Subcutaneous abdominal adipose tissue (tissue), 5 donors: ENCODE measurements at regions not wholly inside any gene's neighbourhood (a gene's known extent, or its start where the extent isn't known, plus 50 kb on each side); places are given as distances from the start of the nearest gene placed in this dataset.

Experiments
- H3K27ac ChIP-seq: one replicate; pipeline ENCODE4 v1.7.0; 2013; ENCODE audit warnings: low read depth, mild to moderate bottlenecking, inconsistent platforms, low read length, moderate library complexity
- H3K27me3 ChIP-seq, 5 donors: one replicate each; pipeline ENCODE4 v1.7.0; 2013; ENCODE audit warnings: low read length in 5 of 5, inconsistent platforms in 1 of 5; ENCODE audit not compliant: control insufficient read depth in 5 of 5, insufficient read depth in 4 of 5
- H3K36me3 ChIP-seq, 5 donors: one replicate each; pipeline ENCODE4 v1.7.0; 2013; ENCODE audit warnings: low read length in 5 of 5; ENCODE audit not compliant: control insufficient read depth in 5 of 5, insufficient read depth in 5 of 5
- H3K4me1 ChIP-seq, 5 donors: one replicate each; pipeline ENCODE4 v1.7.0; 2013; ENCODE audit warnings: low read length in 5 of 5, mild to moderate bottlenecking in 3 of 5, moderate library complexity in 1 of 5; ENCODE audit not compliant: control insufficient read depth in 5 of 5, insufficient read depth in 5 of 5
- H3K4me3 ChIP-seq, 5 donors: one replicate each; pipeline ENCODE4 v1.7.0; 2013; ENCODE audit warnings: low read length in 5 of 5, low read depth in 1 of 5
- H3K9ac ChIP-seq, 5 donors: one replicate each; pipeline ENCODE4 v1.7.0; 2013; ENCODE audit warnings: low read length in 5 of 5, mild to moderate bottlenecking in 4 of 5, moderate library complexity in 3 of 5
- H3K9me3 ChIP-seq, 5 donors: one replicate each; pipeline ENCODE4 v1.7.0; 2013; ENCODE audit warnings: low read length in 5 of 5; ENCODE audit not compliant: control insufficient read depth in 5 of 5
- donor health status: healthy.
- donor health status: healthy.
- donor health status: healthy.
- donor health status: healthy.
- donor health status: healthy.

- no peaks in the 10 kb centered on the region for H3K9me3 ChIP-seq
- no peaks in the 10 kb centered on the region for H3K4me1 ChIP-seq
- H3K4me3 ChIP-seq, result no peak overlapping the region
- no peak overlapping the region for H3K9ac ChIP-seq
- no peaks in the 10 kb centered on the region for H3K36me3 ChIP-seq
- no peaks in the 10 kb centered on the region for H3K27me3 ChIP-seq
- no peak overlapping the region for H3K27ac ChIP-seq
These were observed 1030.9 kb downstream of the NAALADL2 start for GRCh38 chr3:175890066-175890465.

DNA sequence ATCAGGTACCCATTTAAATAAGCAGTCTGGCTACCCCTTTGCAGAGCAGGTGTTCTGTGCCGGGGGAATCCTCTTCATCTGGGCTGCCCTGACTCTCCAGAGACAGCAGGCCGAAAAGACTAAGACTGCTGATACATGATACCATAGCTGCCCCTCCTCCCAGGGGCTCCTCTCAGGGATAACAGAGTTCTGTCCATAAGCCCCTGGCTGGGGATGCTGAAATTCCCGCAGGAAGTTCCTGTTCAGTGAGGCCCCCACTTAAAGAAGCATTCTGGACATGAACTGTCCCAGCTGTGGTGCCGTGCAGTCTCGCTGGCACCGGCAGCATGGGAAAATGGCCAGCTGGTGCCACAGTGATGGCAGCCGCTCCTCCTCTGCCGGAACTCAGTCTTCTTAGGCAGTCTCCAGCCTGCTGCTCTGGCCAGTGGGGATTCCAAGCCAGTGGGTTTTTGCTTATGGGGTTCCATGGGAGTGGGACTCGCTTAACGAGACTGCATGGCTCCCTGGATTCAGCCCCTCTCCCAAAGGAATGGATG lies 1026.2 kb downstream of the NAALADL2 start:
- no peaks in the 10 kb centered on the region for H3K36me3 ChIP-seq

DNA sequence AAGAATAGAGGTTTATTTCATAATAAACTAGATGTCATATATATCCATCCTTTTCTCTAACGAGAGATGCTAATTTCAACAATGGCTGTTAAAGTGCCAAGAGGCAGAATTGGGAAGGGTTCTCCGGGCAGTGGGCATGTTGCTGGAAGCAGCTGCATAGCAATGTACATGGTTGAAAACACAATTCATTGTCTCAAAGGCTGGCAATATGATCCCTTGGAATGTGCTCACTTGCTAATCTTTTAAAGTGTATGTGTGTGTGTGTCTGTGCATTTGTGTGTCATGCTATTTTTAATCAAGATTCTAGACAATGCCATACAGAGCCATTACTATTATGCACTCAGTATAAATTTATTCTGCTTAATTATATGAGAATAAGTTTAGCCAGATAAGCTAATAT lies 1020.3 kb downstream of the NAALADL2 start:
- no peaks in the 10 kb centered on the region for H3K36me3 ChIP-seq
- no peak overlapping the region for H3K9ac ChIP-seq
- no peak overlapping the region for H3K27ac ChIP-seq
- H3K4me1 ChIP-seq, result no peaks in the 10 kb centered on the region
- H3K4me3 ChIP-seq, result no peak overlapping the region
- peaks cover 0 to 6% (median 3%) of the 10 kb centered on the region in 5 donors for H3K9me3 ChIP-seq
- H3K27me3 ChIP-seq, result no peaks in the 10 kb centered on the region

More for the DNA sequence above, 1026.2 kb downstream of the NAALADL2 start:
- no peaks in the 10 kb centered on the region for H3K27me3 ChIP-seq
- H3K4me1 ChIP-seq, result no peaks in the 10 kb centered on the region
- peaks cover 0 to 6% (median 5%) of the 10 kb centered on the region in 5 donors for H3K9me3 ChIP-seq
- H3K27ac ChIP-seq, result no peak overlapping the region
- H3K9ac ChIP-seq, result no peak overlapping the region
- H3K4me3 ChIP-seq, result no peak overlapping the region

DNA sequence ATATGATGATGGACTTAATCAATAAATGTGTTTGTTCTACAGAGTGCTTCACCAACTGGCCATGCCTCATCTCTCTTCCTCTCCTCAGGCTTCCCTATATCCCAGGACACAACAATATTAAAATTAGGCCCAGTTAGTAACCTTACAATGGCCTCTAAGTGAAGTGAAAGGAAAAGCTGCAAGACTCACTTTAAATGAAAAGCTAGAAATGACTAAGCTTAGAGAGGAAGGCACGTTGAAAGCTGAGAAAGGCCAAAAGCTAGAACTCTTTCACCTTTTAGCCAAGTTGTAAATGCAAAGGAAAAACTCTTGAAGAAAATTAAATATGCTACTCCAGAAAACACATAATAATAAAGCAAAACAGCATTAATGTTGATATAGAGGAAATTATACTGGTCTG lies 1010.3 kb downstream of the NAALADL2 start:
- Histone ChIP-seq H3K9ac (no peak overlapping the region), H3K4me1 (no peaks in the 10 kb centered on the region), H3K27me3 (no peaks in the 10 kb centered on the region), H3K9me3 (peaks cover 0 to 2% (median 0%) of the 10 kb centered on the region in 5 donors), H3K4me3 (no peak overlapping the region), H3K36me3 (no peaks in the 10 kb centered on the region), H3K27ac (no peak overlapping the region)

GRCh38 chr3:175868626-175869025 lies 1009.5 kb downstream of the NAALADL2 start:
- Histone ChIP-seq H3K36me3 (no peaks in the 10 kb centered on the region), H3K9ac (no peak overlapping the region), H3K27ac (no peak overlapping the region)

GRCh38 chr3:175865724-175866123 lies 1006.6 kb downstream of the NAALADL2 start:
- H3K27me3 ChIP-seq, result no peaks in the 10 kb centered on the region
- H3K4me1 ChIP-seq, result no peaks in the 10 kb centered on the region
- peaks cover 0 to 2% (median 0%) of the 10 kb centered on the region in 5 donors for H3K9me3 ChIP-seq
- H3K36me3 ChIP-seq, result no peaks in the 10 kb centered on the region
- H3K27ac ChIP-seq, result no peak overlapping the region
- no peak overlapping the region for H3K4me3 ChIP-seq
- no peak overlapping the region for H3K9ac ChIP-seq

More at GRCh38 chr3:175868626-175869025, 1009.5 kb downstream of the NAALADL2 start:
- peaks cover 0 to 2% (median 0%) of the 10 kb centered on the region in 5 donors for H3K9me3 ChIP-seq
- H3K4me3 ChIP-seq, result no peak overlapping the region
- H3K4me1 ChIP-seq, result no peaks in the 10 kb centered on the region
- no peaks in the 10 kb centered on the region for H3K27me3 ChIP-seq

DNA sequence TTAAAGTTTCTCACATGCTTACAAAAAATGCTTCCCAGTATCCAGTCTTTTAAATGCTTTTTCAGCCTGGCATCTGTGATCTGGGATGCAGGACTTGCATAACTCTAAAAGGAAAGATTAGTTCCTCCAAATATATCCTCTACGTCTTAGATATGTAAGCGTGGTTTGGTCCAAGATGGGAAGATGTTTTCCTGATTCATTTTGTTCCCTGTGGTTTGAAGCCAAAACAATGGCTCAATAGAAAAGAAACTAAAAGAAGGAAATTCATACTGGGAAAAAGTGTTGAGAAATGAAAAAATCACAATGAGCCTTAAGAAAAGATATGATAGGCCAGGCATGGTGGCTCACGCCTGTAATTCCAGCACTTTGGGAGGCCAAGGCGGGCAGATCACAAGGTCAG lies 1002.8 kb downstream of the NAALADL2 start:
- no peaks in the 10 kb centered on the region for H3K9me3 ChIP-seq
- no peaks in the 10 kb centered on the region for H3K27me3 ChIP-seq
- H3K9ac ChIP-seq, result no peak overlapping the region
- no peak overlapping the region for H3K4me3 ChIP-seq
- no peaks in the 10 kb centered on the region for H3K4me1 ChIP-seq
- H3K27ac ChIP-seq, result no peak overlapping the region
- no peaks in the 10 kb centered on the region for H3K36me3 ChIP-seq
